ENCODE measurements at regions not wholly inside any gene's neighbourhood (a gene's known extent, or its start where the extent isn't known, plus 50 kb on each side); places are given as distances from the start of the nearest gene placed in this dataset.

DNA sequence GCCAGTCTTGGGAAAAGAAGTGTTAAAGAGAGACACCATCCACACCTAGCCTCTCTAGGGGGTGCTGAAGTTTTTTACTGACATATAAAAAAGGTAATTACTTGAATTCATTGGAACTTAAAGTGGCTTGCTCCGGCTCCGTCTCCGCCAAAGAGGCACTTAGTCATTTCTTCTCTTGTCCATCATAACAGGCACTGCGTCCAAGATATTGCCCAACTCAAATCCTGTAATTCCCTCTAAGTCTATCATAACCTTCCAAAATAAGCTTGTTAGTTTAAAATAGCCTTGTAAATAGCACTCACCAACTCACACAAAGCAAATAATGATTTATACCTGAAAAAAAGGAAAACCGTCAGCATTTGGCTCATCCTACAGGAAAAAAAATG is 160.5 kb downstream of the ZBTB18 start:
- TF ChIP-seq POLR2A (IDR thresholded peaks at IDR 0.05; ENCODE audit: low read length) (no peak), GATA1 (IDR thresholded peaks at IDR 0.05; ENCODE audit: low read depth, low read length) (no peak)

All from erythroblast (primary cell).